Stimulated activated naive CD8-positive, alpha-beta T cell treated with anti-CD3 and anti-CD28 coated beads, Interleukin-15, amount 100 ng/mL, for 72 hours (primary cell): ENCODE measurements at regions not wholly inside any gene's neighbourhood (a gene's known extent, or its start where the extent isn't known, plus 50 kb on each side); places are given as distances from the start of the nearest gene placed in this dataset.
A peak's percentile ranks its signal among the peaks of the same experiment; 100 is the strongest.

Experiments
- ATAC-seq: fragments of 150-1000 bp; cut with Tn5 transposase; 2 replicates; pipeline ENCODE4 v1.10.0; 2021; ENCODE audit warnings: mild to moderate bottlenecking, moderate library complexity
- DNase-seq, 2 donors: peaks; one replicate each; pipeline ENCODE4 v3.0.0; 2021 to 2022
- H3K27ac Mint-ChIP-seq, 2 donors: one replicate each; pipeline ENCODE4 v1.8.0; 2022; ENCODE audit warnings: mild to moderate bottlenecking in 2 of 2, mixed read lengths in 2 of 2, moderate library complexity in 2 of 2
- H3K27me3 Mint-ChIP-seq: one replicate; pipeline ENCODE4 v1.8.0; 2022; ENCODE audit warnings: mixed read lengths
- H3K4me1 Mint-ChIP-seq: one replicate; pipeline ENCODE4 v1.8.0; 2022; ENCODE audit warnings: mild to moderate bottlenecking, mixed read lengths
- H3K4me3 Mint-ChIP-seq, 2 donors: one replicate each; pipeline ENCODE4 v1.8.0; 2022; ENCODE audit warnings: mild to moderate bottlenecking in 2 of 2, mixed read lengths in 2 of 2, moderate library complexity in 1 of 2
- H3K9me3 Mint-ChIP-seq, 2 donors: one replicate each; pipeline ENCODE4 v1.8.0; 2022; ENCODE audit warnings: mixed read lengths in 2 of 2

DNA sequence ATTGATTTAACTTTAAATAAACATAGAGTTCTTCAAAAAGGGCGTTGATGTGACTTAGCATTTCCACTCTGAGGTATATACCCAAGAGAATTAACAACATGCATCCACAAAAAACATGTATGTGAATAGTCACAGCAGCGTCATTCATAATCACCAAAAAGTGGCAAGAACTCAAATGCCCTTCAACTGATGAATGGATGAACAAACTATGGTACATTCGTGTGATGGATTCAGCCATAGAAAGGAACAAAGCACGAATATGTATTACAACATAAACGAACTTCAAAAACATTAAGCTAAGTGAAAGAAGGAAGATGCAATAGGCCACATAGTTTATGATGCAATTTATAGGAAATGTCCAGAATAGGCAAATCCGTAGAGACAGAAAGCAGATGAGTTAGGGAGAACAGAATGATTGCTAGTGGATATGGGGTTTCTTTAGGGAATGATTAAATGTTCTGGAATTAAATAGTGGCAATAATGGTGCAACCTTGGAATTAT is 72.3 kb upstream of the UQCRFS1 start:
- DNase-seq: no peak
- H3K4me3 Mint-ChIP-seq: no peak overlapping the region
- H3K9me3 Mint-ChIP-seq: no peaks in the 10 kb centered on the region
- H3K4me1 Mint-ChIP-seq: no peaks in the 10 kb centered on the region
- no peak overlapping the region for H3K27ac Mint-ChIP-seq
- no peak for ATAC-seq
- H3K27me3 Mint-ChIP-seq: peaks cover 63% of the 10 kb centered on the region

DNA sequence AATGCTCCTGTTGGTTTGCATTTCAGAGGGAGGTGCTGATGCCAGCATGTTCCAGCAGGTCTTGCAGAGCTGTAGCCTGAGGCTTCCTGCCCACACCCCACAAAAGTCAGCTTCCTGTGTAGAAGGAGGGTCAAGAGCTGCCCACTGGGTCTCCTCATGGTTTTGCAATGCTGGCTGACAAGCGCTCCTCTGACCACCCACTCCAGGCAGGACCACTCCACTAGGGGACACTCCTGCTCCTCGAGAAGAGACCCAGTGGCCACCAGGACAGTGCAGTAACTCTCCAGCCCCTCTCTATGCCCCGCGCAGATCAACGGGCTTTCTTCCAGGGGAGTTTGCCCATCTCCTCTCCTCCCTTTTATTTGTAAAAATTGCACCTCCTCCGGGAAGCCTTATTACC is 72.9 kb upstream of the UQCRFS1 start:
- no peak overlapping the region for H3K27ac Mint-ChIP-seq
- DNase-seq (no peak), ATAC-seq (no peak)
- H3K4me3 Mint-ChIP-seq: no peak overlapping the region
- peaks cover 59% of the 10 kb centered on the region for H3K27me3 Mint-ChIP-seq
- H3K9me3 Mint-ChIP-seq: no peaks in the 10 kb centered on the region
- H3K4me1 Mint-ChIP-seq: no peaks in the 10 kb centered on the region

DNA sequence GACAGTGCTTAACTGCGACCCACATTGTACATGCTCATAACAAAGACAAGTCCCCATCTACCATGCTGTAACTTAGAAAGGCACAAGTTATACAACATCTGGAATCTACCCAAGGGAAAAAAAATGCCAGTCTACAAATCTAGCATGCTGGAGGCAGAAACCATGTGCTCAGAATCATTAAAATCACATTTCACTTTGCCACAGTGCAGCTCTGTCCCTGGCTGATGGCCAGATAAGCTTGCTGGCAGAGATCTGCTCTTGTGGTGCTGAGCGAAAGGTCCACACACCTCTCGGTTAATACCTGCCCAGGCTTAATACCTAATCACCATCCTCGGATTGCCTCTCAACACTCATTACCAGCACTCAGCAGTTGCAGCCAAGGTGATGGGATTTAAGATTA is 74.1 kb upstream of the UQCRFS1 start:
- no peak for ATAC-seq

DNA sequence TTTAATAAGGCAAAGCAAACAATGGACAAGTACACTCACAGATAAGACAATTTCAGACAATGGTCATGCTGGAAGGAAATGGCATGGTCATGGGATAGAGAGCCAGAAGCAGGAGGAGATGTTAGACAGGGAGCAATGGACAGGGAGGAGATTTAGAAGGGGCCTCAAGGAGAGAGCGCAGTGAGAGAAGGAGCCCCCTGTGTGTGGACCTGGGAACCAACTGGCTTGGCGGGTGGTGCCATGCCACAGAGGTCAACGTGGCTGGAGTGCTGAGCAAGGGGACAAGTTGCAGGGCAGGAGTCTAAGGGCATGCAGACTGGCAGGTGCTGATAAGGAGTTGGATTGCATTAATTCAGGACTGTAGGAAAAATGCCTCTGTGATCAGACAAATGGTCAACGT is 75.3 kb upstream of the UQCRFS1 start:
- H3K4me3 Mint-ChIP-seq: no peak overlapping the region
- H3K4me1 Mint-ChIP-seq: no peaks in the 10 kb centered on the region
- DNase-seq (no peak), ATAC-seq (no peak)
- H3K27ac Mint-ChIP-seq: no peak overlapping the region
- H3K9me3 Mint-ChIP-seq: no peaks in the 10 kb centered on the region
- H3K27me3 Mint-ChIP-seq: peaks cover 65% of the 10 kb centered on the region

More for the DNA sequence above, 74.1 kb upstream of the UQCRFS1 start:
- Mint-ChIP-seq H3K4me1 (no peaks in the 10 kb centered on the region), H3K27me3 (peaks cover 63% of the 10 kb centered on the region), H3K4me3 (no peak overlapping the region), H3K27ac (no peak overlapping the region), H3K9me3 (no peaks in the 10 kb centered on the region)
- DNase-seq: no peak

DNA sequence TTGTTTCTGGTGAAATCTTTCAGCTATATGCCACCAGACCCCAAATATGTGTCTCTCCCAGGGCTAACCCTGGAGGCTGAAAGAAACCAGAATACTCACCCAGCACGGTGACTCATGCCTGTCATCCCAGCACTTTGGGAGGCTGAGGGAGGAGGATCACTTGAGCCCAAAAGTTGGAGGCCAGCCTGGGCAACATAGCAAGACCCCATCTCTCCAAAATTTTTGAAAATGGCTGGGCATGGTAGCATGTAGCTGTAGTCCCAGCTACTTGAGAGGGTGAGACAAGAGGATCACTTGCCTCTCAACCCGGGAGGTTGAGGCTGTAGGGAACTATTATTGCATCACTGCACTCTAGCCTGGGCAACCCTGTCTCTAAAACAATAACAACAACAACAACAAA is 76.1 kb upstream of the UQCRFS1 start:
- Mint-ChIP-seq H3K9me3 (no peaks in the 10 kb centered on the region), H3K27ac (no peak overlapping the region), H3K4me3 (no peak overlapping the region), H3K27me3 (peaks cover 65% of the 10 kb centered on the region), H3K4me1 (peaks cover 7% of the 10 kb centered on the region)
- DNase-seq: no peak
- no peak for ATAC-seq

DNA sequence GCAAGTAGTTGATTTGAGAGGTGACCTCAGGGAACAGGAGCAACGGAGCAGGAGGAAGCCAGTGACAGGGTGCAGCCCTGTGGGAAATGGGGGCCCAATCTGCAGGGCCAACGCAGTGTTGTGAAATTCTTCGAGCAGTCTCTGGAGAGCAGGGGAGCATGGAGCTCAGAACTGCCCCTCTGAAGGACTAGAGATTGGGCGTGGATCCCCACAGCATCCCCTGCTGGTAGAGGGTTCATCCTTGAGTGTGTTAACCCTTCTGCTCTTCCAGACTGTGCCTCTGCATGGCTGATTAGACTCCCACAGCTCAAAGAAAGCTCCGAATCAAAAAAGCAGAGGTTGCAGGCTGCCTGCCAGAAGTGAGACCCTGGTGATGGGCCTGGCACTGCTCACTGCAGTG is 77.9 kb upstream of the UQCRFS1 start:
- Mint-ChIP-seq H3K9me3 (no peaks in the 10 kb centered on the region), H3K27ac (no peak overlapping the region)
- DNase-seq: no peak

DNA sequence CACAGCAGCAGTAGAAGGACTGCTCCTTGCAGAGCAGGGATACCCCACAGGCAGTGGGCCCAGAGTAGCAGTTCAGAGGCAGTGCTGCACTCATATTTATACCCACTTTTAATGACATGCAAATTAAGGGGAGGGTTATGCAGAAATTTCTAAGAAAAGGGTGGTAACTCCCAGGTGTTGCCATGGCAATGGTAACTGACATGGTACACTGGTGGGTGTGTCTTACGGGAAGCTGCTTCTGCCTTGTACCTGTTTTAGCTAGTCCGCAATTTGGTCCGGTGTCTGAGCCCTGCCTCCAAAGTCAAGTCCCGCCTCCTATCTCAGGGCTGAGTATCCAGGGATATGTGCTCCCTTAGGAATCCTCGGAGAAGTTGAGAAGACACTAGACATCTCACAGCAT is 79.2 kb upstream of the UQCRFS1 start:
- Mint-ChIP-seq H3K4me1 (peaks cover 14% of the 10 kb centered on the region), H3K27ac (no peak overlapping the region), H3K4me3 (no peak overlapping the region), H3K27me3 (peaks cover 50% of the 10 kb centered on the region), H3K9me3 (no peaks in the 10 kb centered on the region)
- ATAC-seq: no peak
- no peak for DNase-seq

More for the DNA sequence above, 77.9 kb upstream of the UQCRFS1 start:
- peaks cover 55% of the 10 kb centered on the region for H3K27me3 Mint-ChIP-seq
- ATAC-seq: no peak
- peaks cover 14% of the 10 kb centered on the region for H3K4me1 Mint-ChIP-seq
- H3K4me3 Mint-ChIP-seq: no peak overlapping the region

DNA sequence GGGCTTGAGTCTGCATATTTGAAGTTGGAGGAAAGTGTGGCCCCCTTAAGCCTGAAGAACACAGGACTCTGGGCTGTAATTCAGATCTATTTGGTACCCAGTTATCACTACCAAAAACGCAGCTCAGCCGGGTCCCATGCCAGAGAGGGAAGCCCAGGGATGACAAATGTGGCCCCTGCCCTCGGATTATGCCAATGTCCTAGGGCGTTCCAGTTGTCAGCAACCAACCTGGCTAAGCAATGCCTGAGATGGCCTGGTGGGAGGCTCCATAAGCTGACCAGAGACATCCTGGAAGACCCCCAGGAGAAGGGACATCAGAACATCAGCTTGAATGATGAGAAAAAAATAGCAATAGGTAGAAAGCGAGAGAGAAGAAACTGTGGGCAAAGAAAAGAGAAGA is 79.6 kb upstream of the UQCRFS1 start:
- no peak overlapping the region for H3K4me3 Mint-ChIP-seq
- H3K27me3 Mint-ChIP-seq: peaks cover 52% of the 10 kb centered on the region
- H3K4me1 Mint-ChIP-seq: peaks cover 14% of the 10 kb centered on the region
- DNase-seq: no peak
- H3K9me3 Mint-ChIP-seq: no peaks in the 10 kb centered on the region
- ATAC-seq: no peak
- H3K27ac Mint-ChIP-seq: peak overlapping the region in 1 of 2 donors; percentile 67

DNA sequence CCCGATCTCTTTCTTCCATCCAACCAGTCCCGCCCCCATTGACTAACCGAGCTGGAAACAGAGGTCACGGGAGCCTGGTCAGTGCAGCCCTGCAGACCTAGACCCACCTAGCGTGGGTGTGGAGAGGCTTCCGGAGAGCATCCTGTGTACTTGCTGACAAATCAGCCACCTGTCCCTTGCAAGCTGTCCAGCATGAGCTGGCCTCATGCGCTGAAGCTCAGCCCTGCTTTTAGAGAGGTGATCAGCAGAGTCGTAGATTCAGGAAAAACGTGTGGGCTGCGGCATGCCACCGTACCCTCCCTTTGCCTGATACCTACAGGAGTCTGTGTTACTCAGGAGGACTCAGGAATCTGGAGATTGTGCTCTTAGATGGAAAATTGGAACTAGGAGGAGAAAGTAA is 80.3 kb upstream of the UQCRFS1 start:
- no peak for ATAC-seq
- no peak for DNase-seq
- Mint-ChIP-seq H3K9me3 (no peaks in the 10 kb centered on the region), H3K4me3 (no peak overlapping the region), H3K4me1 (peaks cover 14% of the 10 kb centered on the region), H3K27ac (no peak overlapping the region), H3K27me3 (peaks cover 51% of the 10 kb centered on the region)

DNA sequence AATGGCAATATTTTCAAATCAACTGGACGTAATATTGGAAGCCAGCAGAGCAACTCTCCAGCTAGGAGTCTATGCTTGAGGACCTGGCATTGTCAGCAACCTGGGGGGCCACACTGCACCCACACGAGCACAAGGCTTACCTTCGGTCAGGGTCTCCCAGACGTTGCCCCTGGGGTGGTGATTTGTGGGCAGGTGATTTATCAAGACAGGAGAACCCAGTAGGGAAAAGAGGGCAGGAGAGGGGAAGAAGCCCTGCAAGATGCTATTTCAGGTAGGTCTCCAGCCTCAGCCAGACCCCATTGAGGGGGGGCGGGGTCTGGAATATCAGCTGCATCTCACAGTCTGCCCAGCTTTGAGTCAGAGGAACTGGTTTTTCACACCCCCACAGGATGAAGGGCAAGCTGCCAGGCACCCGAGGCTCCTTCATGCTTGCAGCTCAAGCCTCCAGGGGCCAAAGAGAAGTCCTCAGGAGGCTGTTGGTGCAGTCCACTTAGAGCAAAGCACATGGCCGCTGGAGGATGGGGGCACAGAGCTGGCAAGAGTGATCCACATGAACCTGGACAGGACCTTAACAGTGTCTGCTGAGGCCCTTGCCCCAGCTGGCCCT is 80.9 kb upstream of the UQCRFS1 start:
- DNase-seq (no peak), ATAC-seq (no peak)
- no peaks in the 10 kb centered on the region for H3K9me3 Mint-ChIP-seq
- peaks cover 14% of the 10 kb centered on the region for H3K4me1 Mint-ChIP-seq
- no peak overlapping the region for H3K4me3 Mint-ChIP-seq
- H3K27ac Mint-ChIP-seq: no peak overlapping the region
- peaks cover 47% of the 10 kb centered on the region for H3K27me3 Mint-ChIP-seq

DNA sequence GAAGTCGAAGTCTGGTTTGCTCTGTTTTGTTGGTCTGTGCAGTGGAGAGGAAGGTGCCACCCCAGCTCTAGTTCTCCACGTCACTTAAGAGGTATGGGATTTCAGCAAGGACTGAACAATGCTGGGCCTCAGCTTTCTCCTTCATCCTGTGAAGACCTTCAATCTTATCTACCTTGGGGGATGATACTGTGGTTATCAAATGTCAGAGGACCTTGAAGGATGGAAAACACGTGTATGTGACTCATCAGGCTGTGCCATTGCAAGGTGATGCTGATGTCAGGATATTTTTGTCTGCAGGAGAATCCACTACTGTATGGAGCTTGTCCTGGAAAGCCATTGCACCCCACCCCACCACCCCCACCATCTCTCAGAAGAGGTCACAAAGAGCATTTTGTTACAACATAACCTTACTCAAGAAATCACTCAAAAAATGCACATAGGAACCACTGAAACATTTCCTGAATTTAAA is 81.4 kb upstream of the UQCRFS1 start:
- ATAC-seq (no peak), DNase-seq (no peak)
- Mint-ChIP-seq H3K27ac (no peak overlapping the region), H3K4me3 (no peak overlapping the region), H3K9me3 (no peaks in the 10 kb centered on the region), H3K27me3 (peaks cover 52% of the 10 kb centered on the region), H3K4me1 (peaks cover 14% of the 10 kb centered on the region)

DNA sequence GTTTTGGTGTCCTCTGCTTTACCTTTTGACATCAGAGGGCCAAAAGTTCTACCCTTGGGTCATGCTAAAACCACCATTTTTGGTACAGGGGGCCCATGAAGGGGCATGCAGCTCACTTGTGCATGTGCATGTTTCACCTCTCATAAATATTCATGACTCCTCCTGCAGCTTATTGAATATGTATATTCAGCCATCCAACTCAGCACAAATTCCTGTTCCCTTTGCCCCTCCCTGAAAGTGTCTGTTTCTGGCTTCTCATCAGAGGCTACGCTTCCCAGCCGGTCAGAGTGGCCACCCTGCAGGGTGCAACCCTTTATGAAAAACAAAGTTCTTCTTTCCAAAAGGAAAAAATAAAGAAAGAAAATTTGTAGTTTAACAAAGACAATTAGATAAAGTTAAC is 82.3 kb upstream of the UQCRFS1 start:
- DNase-seq: no peak
- Mint-ChIP-seq H3K27me3 (peaks cover 60% of the 10 kb centered on the region), H3K4me3 (no peak overlapping the region), H3K9me3 (no peaks in the 10 kb centered on the region), H3K4me1 (peaks cover 14% of the 10 kb centered on the region), H3K27ac (no peak overlapping the region)
- ATAC-seq: no peak

DNA sequence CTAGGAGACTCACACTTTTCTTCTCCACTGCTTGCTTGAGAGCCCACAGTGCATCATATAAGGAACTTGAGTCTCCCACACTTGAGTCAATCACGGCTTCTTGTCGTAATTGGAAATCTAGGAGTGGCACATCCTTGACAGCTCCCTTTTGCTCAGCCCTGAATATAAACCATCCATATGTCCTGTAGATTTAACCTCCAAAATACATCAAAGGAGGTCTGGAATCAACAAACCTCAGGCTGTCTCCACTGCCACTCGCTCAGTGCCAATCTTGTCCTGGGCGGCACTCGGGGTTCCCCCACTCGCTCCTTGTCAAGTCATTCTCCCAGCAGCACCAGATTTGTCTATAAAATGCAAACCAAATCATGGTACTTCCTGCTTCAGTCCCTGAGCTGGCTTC is 84.4 kb upstream of the UQCRFS1 start:
- Mint-ChIP-seq H3K4me3 (no peak overlapping the region), H3K27ac (no peak overlapping the region), H3K9me3 (no peaks in the 10 kb centered on the region), H3K4me1 (peaks cover 14% of the 10 kb centered on the region), H3K27me3 (peaks cover 49% of the 10 kb centered on the region)
- ATAC-seq: no peak
- DNase-seq: no peak

DNA sequence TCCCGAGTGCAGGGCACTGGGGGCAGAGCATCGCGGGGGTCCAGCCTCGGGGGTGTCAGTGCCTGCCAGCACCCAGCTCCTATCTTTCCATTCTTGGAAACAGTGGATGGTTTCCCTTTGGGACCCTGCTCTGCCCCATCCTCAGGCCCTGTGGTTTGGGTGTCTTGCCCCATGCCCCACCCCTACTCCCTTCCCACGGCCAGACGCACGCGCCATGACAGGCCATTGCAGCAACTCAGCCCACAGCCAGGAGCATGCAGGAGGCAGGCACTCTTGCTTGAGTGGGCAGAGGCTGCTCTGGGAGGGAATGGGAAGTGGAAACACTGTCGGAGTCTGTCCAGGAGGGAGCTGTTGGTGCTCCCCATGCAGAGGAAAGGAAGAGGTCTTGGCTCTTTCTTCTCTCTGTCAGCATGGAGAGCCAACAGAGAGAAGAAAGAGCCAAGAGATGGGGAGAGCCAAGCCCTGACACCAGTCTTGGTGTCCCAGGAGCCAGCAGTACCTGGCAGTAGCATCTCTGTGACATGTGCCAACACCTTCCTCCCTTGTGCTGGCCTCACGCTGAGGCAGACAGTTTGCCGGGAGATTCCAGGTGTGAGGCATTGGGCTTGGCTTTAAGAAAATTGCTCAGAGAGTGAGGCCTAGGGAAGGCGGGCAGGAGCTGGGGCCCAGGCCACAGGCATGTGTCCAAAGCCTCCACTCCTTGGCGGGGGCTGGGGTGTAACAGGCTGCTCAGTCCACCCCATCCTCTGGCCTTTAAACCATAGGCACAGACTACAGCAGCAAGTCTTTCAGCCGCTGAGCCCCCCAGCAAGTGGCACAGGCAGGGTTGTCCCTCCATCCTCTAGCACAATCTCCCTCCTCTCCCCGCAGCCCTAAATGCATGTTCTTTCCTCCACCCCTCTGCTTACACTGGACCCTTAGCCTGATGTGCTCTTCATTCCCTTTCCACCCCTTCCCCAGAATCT is 86.7 kb upstream of the UQCRFS1 start:
- Mint-ChIP-seq H3K27me3 (peaks cover 44% of the 10 kb centered on the region), H3K4me3 (no peak overlapping the region), H3K9me3 (no peaks in the 10 kb centered on the region), H3K4me1 (no peaks in the 10 kb centered on the region), H3K27ac (no peak overlapping the region)
- DNase-seq (no peak), ATAC-seq (no peak)

DNA sequence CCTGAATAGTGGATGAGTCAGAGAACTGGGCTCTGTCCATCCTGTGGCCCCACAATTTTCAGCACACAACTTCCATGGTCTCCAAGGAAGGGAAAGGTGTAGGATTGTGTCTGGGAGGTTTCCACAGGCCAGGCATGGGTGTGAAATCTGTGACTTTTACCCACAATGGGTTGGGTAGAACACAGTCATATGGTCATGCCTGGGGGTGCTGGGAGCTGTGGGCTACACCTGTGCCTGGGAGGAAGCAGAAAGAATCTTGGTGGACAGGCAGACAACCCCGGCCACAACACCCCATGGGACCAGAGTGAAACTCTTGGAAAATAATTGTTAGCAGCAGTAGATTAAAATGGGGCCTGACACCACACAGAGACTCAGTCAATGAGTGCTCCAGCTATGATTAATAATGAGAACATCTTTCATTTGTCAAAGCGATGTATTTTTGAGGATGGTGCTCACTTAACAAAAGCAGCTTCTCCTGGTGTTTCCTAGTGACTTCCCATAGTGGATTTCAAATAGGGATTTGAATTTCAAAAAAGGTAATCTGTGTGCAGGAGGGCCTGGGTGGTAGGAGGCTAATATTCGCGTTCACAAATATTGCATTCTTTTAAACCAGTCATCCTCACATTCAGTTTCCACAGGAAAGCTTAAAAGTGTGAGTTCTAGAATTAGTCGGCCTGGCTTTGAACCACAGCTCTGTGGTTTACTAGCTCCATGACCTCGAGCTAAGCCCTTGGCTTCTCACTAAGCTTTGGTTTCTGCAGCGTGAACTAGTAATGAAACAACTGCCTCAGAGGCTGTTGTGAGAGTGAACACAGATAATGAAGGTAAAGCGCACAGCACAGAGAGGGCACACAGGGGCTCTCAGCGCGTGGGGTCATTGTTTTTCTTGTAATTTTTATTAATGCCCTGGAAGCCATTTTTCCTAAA is 89.3 kb upstream of the UQCRFS1 start:
- no peaks in the 10 kb centered on the region for H3K9me3 Mint-ChIP-seq
- no peak overlapping the region for H3K4me3 Mint-ChIP-seq
- H3K4me1 Mint-ChIP-seq: no peaks in the 10 kb centered on the region
- ATAC-seq: peak; percentile 68
- H3K27ac Mint-ChIP-seq: no peak overlapping the region
- DNase-seq: peak in 1 of 2 donors; percentile 13
- peaks cover 38% of the 10 kb centered on the region for H3K27me3 Mint-ChIP-seq
